ENCODE measurements at regions not wholly inside any gene's neighbourhood (a gene's known extent, or its start where the extent isn't known, plus 50 kb on each side); places are given as distances from the start of the nearest gene placed in this dataset.

- TF ChIP-seq, protein P1, sequence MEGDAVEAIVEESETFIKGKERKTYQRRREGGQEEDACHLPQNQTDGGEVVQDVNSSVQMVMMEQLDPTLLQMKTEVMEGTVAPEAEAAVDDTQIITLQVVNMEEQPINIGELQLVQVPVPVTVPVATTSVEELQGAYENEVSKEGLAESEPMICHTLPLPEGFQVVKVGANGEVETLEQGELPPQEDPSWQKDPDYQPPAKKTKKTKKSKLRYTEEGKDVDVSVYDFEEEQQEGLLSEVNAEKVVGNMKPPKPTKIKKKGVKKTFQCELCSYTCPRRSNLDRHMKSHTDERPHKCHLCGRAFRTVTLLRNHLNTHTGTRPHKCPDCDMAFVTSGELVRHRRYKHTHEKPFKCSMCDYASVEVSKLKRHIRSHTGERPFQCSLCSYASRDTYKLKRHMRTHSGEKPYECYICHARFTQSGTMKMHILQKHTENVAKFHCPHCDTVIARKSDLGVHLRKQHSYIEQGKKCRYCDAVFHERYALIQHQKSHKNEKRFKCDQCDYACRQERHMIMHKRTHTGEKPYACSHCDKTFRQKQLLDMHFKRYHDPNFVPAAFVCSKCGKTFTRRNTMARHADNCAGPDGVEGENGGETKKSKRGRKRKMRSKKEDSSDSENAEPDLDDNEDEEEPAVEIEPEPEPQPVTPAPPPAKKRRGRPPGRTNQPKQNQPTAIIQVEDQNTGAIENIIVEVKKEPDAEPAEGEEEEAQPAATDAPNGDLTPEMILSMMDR (IDR thresholded peaks at IDR 0.05), result no peak
- TF ChIP-seq EZH2phosphoT487 (IDR thresholded peaks at IDR 0.05), result no peak
Observed at GRCh38 chr2:62334440-62335058, 138.6 kb downstream of the B3GNT2 start.
